H9 (cell line): ENCODE measurements at regions not wholly inside any gene's neighbourhood (a gene's known extent, or its start where the extent isn't known, plus 50 kb on each side); places are given as distances from the start of the nearest gene placed in this dataset.

Source experiments
- DNase-seq: peaks from one replicate; pipeline ENCODE4 v3.0.0-alpha.2; 2017
- H2AFZ ChIP-seq: one replicate; pipeline ENCODE4 v1.6.1; 2013; ENCODE audit warnings: mild to moderate bottlenecking, low read length, control low read depth, moderate library complexity
- H2AK5ac ChIP-seq: 2 replicates; pipeline ENCODE4 v1.6.1; 2013; ENCODE audit warnings: low read length, control low read depth, mixed read lengths; ENCODE audit not compliant: insufficient read length
- H2BK120ac ChIP-seq: one replicate; pipeline ENCODE4 v1.6.1; 2013; ENCODE audit warnings: low read depth, mild to moderate bottlenecking, low read length, control low read depth, inconsistent platforms; ENCODE audit not compliant: poor library complexity, severe bottlenecking
- H2BK12ac ChIP-seq: 2 replicates; pipeline ENCODE4 v1.6.1; 2013; ENCODE audit warnings: low read length, control low read depth, mixed read lengths, low read depth; ENCODE audit not compliant: insufficient read length
- H2BK15ac ChIP-seq: 2 replicates; pipeline ENCODE4 v1.6.1; 2013; ENCODE audit warnings: low read depth, low read length, control low read depth
- H2BK20ac ChIP-seq: one replicate; pipeline ENCODE4 v1.6.1; 2013; ENCODE audit warnings: low read depth, mild to moderate bottlenecking, low read length, control low read depth, inconsistent platforms; ENCODE audit not compliant: poor library complexity, severe bottlenecking
- H2BK5ac ChIP-seq: 2 replicates; pipeline ENCODE4 v1.6.1; 2013; ENCODE audit warnings: low read length, control low read depth, mixed read lengths; ENCODE audit not compliant: insufficient read length
- H3K14ac ChIP-seq: 2 replicates; pipeline ENCODE4 v1.6.1; 2013; ENCODE audit warnings: low read length, control low read depth; ENCODE audit not compliant: insufficient read depth
- H3K18ac ChIP-seq: 2 replicates; pipeline ENCODE4 v1.6.1; 2013; ENCODE audit warnings: low read depth, mild to moderate bottlenecking, mixed read lengths, low read length, control low read depth; ENCODE audit not compliant: insufficient read length
- H3K23ac ChIP-seq: 2 replicates; pipeline ENCODE4 v1.6.1; 2013; ENCODE audit warnings: low read length, control low read depth, mixed read lengths, low read depth; ENCODE audit not compliant: insufficient read length
- H3K23me2 ChIP-seq: 2 replicates; pipeline ENCODE4 v1.6.1; 2013; ENCODE audit warnings: low read depth, mild to moderate bottlenecking, mixed read lengths, low read length, control low read depth; ENCODE audit not compliant: insufficient read length, poor library complexity, severe bottlenecking
- H3K27ac ChIP-seq: 2 replicates; pipeline ENCODE4 v1.5.1; 2013; ENCODE audit warnings: low read length, control low read depth, mixed read lengths, low read depth; ENCODE audit not compliant: insufficient read length
- H3K27me3 ChIP-seq: 2 replicates; pipeline ENCODE4 v1.6.1; 2013; ENCODE audit warnings: low read length, control low read depth, inconsistent platforms; ENCODE audit not compliant: insufficient read depth
- H3K4ac ChIP-seq: 2 replicates; pipeline ENCODE4 v1.6.1; 2013; ENCODE audit warnings: low read depth, mild to moderate bottlenecking, control low read depth, inconsistent platforms, low read length, moderate library complexity
- H3K4me1 ChIP-seq: 2 replicates; pipeline ENCODE4 v1.6.1; 2013; ENCODE audit warnings: low read length, control low read depth, inconsistent platforms; ENCODE audit not compliant: insufficient read depth
- H3K4me2 ChIP-seq: 2 replicates; pipeline ENCODE4 v1.6.1; 2013; ENCODE audit warnings: low read length, control low read depth, mixed read lengths; ENCODE audit not compliant: insufficient read length, insufficient read depth
- H3K56ac ChIP-seq: 2 replicates; pipeline ENCODE4 v1.6.1; 2013; ENCODE audit warnings: low read depth, mild to moderate bottlenecking, mixed read lengths, low read length, control low read depth; ENCODE audit not compliant: insufficient read length
- H3K79me1 ChIP-seq: 2 replicates; pipeline ENCODE4 v1.6.1; 2013; ENCODE audit warnings: low read depth, mild to moderate bottlenecking, moderate library complexity, low read length, control low read depth, inconsistent platforms; ENCODE audit not compliant: insufficient read depth, poor library complexity, severe bottlenecking
- H3K79me2 ChIP-seq: 2 replicates; pipeline ENCODE4 v1.6.1; 2013; ENCODE audit warnings: low read length, control low read depth, inconsistent platforms; ENCODE audit not compliant: insufficient read depth
- H3K9ac ChIP-seq: 2 replicates; pipeline ENCODE4 v1.6.1; 2013; ENCODE audit warnings: low read length, control low read depth, mixed read lengths; ENCODE audit not compliant: insufficient read length; ENCODE audit errors: extremely low read depth
- H3K9me3 ChIP-seq: one replicate; pipeline ENCODE4 v1.6.1; 2013; ENCODE audit warnings: low read depth, low read length, inconsistent platforms; ENCODE audit not compliant: control insufficient read depth
- H3T11ph ChIP-seq: one replicate; pipeline ENCODE4 v1.6.1; 2013; ENCODE audit warnings: mild to moderate bottlenecking, low read length, control low read depth, inconsistent platforms
- H4K20me1 ChIP-seq: one replicate; pipeline ENCODE4 v1.6.1; 2013; ENCODE audit not compliant: control insufficient read depth, insufficient read length, insufficient read depth
- H4K5ac ChIP-seq: 2 replicates; pipeline ENCODE4 v1.6.1; 2013; ENCODE audit warnings: low read depth, mild to moderate bottlenecking, mixed read lengths, low read length, control low read depth; ENCODE audit not compliant: insufficient read length
- H4K8ac ChIP-seq: replicated peaks from 2 replicates; pipeline ENCODE4 v1.6.1; 2013; ENCODE audit warnings: low read length, control low read depth, mixed read lengths, low read depth; ENCODE audit not compliant: insufficient read length
- H4K91ac ChIP-seq: 2 replicates; pipeline ENCODE4 v1.6.1; 2013; ENCODE audit warnings: low read depth, mild to moderate bottlenecking, moderate library complexity, mixed read lengths, low read length, control low read depth; ENCODE audit not compliant: insufficient read length
- H3K27ac Mint-ChIP-seq, 3 experiments: 2 replicates in 2 of 3; 3 replicates in 1 of 3; pipeline ENCODE4 v1.8.0; 2020 to 2021; ENCODE audit warnings: mixed read lengths in 3 of 3, mild to moderate bottlenecking in 1 of 3, moderate library complexity in 1 of 3
- H3K27me3 Mint-ChIP-seq: 2 replicates; pipeline ENCODE4 v1.8.0; 2021; ENCODE audit warnings: low read depth, mild to moderate bottlenecking, moderate library complexity, mixed read lengths
- H3K36me3 Mint-ChIP-seq, 3 experiments: 2 replicates in 2 of 3; 3 replicates in 1 of 3; pipeline ENCODE4 v1.8.0; 2020 to 2021; ENCODE audit warnings: low read depth in 3 of 3, mixed read lengths in 3 of 3; ENCODE audit not compliant: insufficient read depth in 1 of 3
- H3K4me1 Mint-ChIP-seq, 2 experiments: 2 replicates each; pipeline ENCODE4 v1.8.0; 2020; ENCODE audit warnings: mixed read lengths in 2 of 2
- H3K4me3 Mint-ChIP-seq, 2 experiments: 2 replicates in 1 of 2; 3 replicates in 1 of 2; pipeline ENCODE4 v1.8.0; 2020 to 2021; ENCODE audit warnings: mild to moderate bottlenecking in 2 of 2, mixed read lengths in 2 of 2, moderate library complexity in 1 of 2
- H3K9me3 Mint-ChIP-seq, 2 experiments: 2 replicates in 1 of 2; 3 replicates in 1 of 2; pipeline ENCODE4 v1.8.0; 2020; ENCODE audit warnings: mild to moderate bottlenecking in 2 of 2, mixed read lengths in 2 of 2, moderate library complexity in 1 of 2
- WGBS: extraction: QIAGEN DNeasy Blood & Tissue Kit; methylation state at CpG from one replicate; pipeline ENCODE4 v1.1.7; 2013; ENCODE audit warnings: missing lambda C conversion rate, low lambda C conversion rate, mixed read lengths; ENCODE audit not compliant: insufficient read length; ENCODE audit errors: extremely low coverage; 5-methylcytosine and 5-hydroxymethylcytosine counted together
- TF ChIP-seq, protein P1 (sequence below): fragments of 200-600 bp; sonication (generic); conservative IDR thresholded peaks from 3 replicates; pipeline ENCODE4 v1.8.0; 2021; ENCODE audit warnings: antibody characterized with exemption, mild to moderate bottlenecking

DNA sequence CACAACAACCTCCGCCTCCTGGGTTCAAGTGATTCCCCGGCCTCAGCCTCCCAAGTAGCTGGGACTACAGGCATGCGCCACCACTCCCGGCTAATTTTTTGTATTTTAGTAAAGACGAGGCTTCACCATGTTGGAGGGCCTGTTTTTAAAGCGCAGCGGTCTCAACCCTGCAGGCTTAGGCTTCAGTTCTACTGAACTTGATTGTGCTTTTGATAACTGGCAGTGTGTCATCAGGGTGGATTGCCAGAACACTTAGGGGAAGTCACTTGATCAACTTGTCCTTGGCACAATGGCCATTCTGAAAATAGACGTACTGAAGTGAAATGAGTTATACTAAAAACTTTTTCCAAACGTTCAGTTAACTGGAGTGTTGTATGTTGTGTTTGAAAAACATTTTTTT is 472.2 kb downstream of the KLF5 start:
- DNase-seq: no peak
- no peak overlapping the region for H3K56ac ChIP-seq
- no peak overlapping the region for H4K8ac ChIP-seq
- no peak overlapping the region for H3K4me2 ChIP-seq
- H3K4me1 ChIP-seq: no peaks in the 10 kb centered on the region
- Mint-ChIP-seq H3K4me1 (no peaks in the 10 kb centered on the region), H3K4me3 (no peak overlapping the region), H3K9me3 (no peaks in the 10 kb centered on the region), H3K36me3 (no peaks in the 10 kb centered on the region), H3K27me3 (no peaks in the 10 kb centered on the region), H3K27ac (no peak overlapping the region)
- no peak overlapping the region for H3K4ac ChIP-seq
- H2BK20ac ChIP-seq: no peak overlapping the region
- H2AK5ac ChIP-seq: no peak overlapping the region
- H2BK120ac ChIP-seq: no peak overlapping the region
- H3K14ac ChIP-seq: no peak overlapping the region
- no peaks in the 10 kb centered on the region for H3K23me2 ChIP-seq
- H4K20me1 ChIP-seq: no peaks in the 10 kb centered on the region
- no peaks in the 10 kb centered on the region for H3K79me2 ChIP-seq
- no peak overlapping the region for H3K23ac ChIP-seq
- H3T11ph ChIP-seq: no peak overlapping the region
- no peak overlapping the region for H2BK5ac ChIP-seq
- no peak overlapping the region for H4K5ac ChIP-seq
- WGBS: no CpG with 5 or more reads among the region's 9 CpGs
- H3K27me3 ChIP-seq: no peaks in the 10 kb centered on the region
- no peak overlapping the region for H2BK15ac ChIP-seq
- no peak overlapping the region for H4K91ac ChIP-seq
- H3K9me3 ChIP-seq: no peaks in the 10 kb centered on the region
- no peak overlapping the region for H2BK12ac ChIP-seq
- H2AFZ ChIP-seq: no peak overlapping the region
- H3K27ac ChIP-seq: no peak overlapping the region
- H3K79me1 ChIP-seq: no peaks in the 10 kb centered on the region
- no peak overlapping the region for H3K18ac ChIP-seq
- TF ChIP-seq, protein P1, sequence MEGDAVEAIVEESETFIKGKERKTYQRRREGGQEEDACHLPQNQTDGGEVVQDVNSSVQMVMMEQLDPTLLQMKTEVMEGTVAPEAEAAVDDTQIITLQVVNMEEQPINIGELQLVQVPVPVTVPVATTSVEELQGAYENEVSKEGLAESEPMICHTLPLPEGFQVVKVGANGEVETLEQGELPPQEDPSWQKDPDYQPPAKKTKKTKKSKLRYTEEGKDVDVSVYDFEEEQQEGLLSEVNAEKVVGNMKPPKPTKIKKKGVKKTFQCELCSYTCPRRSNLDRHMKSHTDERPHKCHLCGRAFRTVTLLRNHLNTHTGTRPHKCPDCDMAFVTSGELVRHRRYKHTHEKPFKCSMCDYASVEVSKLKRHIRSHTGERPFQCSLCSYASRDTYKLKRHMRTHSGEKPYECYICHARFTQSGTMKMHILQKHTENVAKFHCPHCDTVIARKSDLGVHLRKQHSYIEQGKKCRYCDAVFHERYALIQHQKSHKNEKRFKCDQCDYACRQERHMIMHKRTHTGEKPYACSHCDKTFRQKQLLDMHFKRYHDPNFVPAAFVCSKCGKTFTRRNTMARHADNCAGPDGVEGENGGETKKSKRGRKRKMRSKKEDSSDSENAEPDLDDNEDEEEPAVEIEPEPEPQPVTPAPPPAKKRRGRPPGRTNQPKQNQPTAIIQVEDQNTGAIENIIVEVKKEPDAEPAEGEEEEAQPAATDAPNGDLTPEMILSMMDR: no peak
- no peak overlapping the region for H3K9ac ChIP-seq
